Fibroblast of lung (primary cell): ENCODE measurements at regions not wholly inside any gene's neighbourhood (a gene's known extent, or its start where the extent isn't known, plus 50 kb on each side); places are given as distances from the start of the nearest gene placed in this dataset.

Experiments
- DNase-seq, 2 donors: peaks; one replicate each; pipeline versions ENCODE4 v3.0.0 to v3.0.0-alpha.2; 2010; ENCODE audit warnings: low read depth in 2 of 2
- H2AFZ ChIP-seq: 2 replicates; pipeline ENCODE4 v1.5.1; 2012; ENCODE audit warnings: low read length, control low read depth, inconsistent platforms
- H3K27ac ChIP-seq: 2 replicates; pipeline ENCODE4 v1.5.1; 2011; ENCODE audit warnings: low read length, control low read depth; ENCODE audit not compliant: insufficient read depth
- H3K27me3 ChIP-seq: 2 replicates; pipeline ENCODE4 v1.5.1; 2011; ENCODE audit warnings: mild to moderate bottlenecking, low read length; ENCODE audit not compliant: control insufficient read depth, insufficient read depth
- H3K36me3 ChIP-seq: 2 replicates; pipeline ENCODE4 v1.5.1; 2011; ENCODE audit warnings: low read length; ENCODE audit not compliant: control insufficient read depth, insufficient read depth
- H3K4me1 ChIP-seq: 2 replicates; pipeline ENCODE4 v1.5.1; 2011; ENCODE audit warnings: low read length; ENCODE audit not compliant: control insufficient read depth, insufficient read depth; ENCODE audit errors: extremely low read depth
- H3K4me2 ChIP-seq: 2 replicates; pipeline ENCODE4 v1.5.1; 2011; ENCODE audit warnings: low read length, control low read depth; ENCODE audit not compliant: insufficient read depth; ENCODE audit errors: extremely low read depth
- H3K4me3 ChIP-seq, 4 experiments: fragments of 200-600 bp in 1 of 4; sonication (generic) in 1 of 4; replicated peaks in 1 of 4; 2 replicates each; pipeline ENCODE4 v1.5.1; 2011 to 2016; ENCODE audit warnings: low read length in 4 of 4, low read depth in 3 of 4, mild to moderate bottlenecking in 3 of 4, control low read depth in 2 of 4, inconsistent platforms in 1 of 4, mixed read lengths in 1 of 4; ENCODE audit not compliant: insufficient read depth in 1 of 4; ENCODE audit errors: control extremely low read depth in 1 of 4
- H3K79me2 ChIP-seq: 2 replicates; pipeline ENCODE4 v1.5.1; 2012; ENCODE audit warnings: mild to moderate bottlenecking, low read length, inconsistent platforms; ENCODE audit not compliant: control insufficient read depth, insufficient read depth
- H3K9ac ChIP-seq: 2 replicates; pipeline ENCODE4 v1.5.1; 2011; ENCODE audit warnings: mild to moderate bottlenecking, low read length, control low read depth; ENCODE audit not compliant: insufficient read depth
- H3K9me3 ChIP-seq: 2 replicates; pipeline ENCODE4 v1.5.1; 2012; ENCODE audit warnings: low read depth, low read length; ENCODE audit not compliant: control insufficient read depth, insufficient read depth
- H4K20me1 ChIP-seq: 2 replicates; pipeline ENCODE4 v1.5.1; 2011; ENCODE audit warnings: low read length; ENCODE audit not compliant: control insufficient read depth, insufficient read depth; ENCODE audit errors: extremely low read depth
- CTCF ChIP-seq, 2 donors: IDR thresholded peaks in 1 of 2; conservative IDR thresholded peaks in 1 of 2; 1 replicate in 1 of 2; 2 replicates in 1 of 2; pipeline ENCODE4 v1.5.1; 2011 to 2012; ENCODE audit warnings: low read length in 2 of 2, control low read depth in 1 of 2, inconsistent platforms in 1 of 2, low read depth in 1 of 2, mild to moderate bottlenecking in 1 of 2
- EZH2 ChIP-seq: IDR thresholded peaks from 2 replicates; pipeline ENCODE4 v1.5.1; 2012; ENCODE audit warnings: low read length, control low read depth, mild to moderate bottlenecking; ENCODE audit errors: missing control alignments

GRCh38 chr1:229196404-229197264, 74.3 kb upstream of the RAB4A start:
- H3K4me2 ChIP-seq: no peak overlapping the region
- TF ChIP-seq CTCF (conservative IDR thresholded peaks at IDR 0.05 in 1 of 2, IDR thresholded peaks at IDR 0.05 in 1 of 2; ENCODE audit: low read depth in 1 of 2, low read length in 2 of 2) (no peak), EZH2 (no peak)
- no peak overlapping the region for H3K9ac ChIP-seq
- H2AFZ ChIP-seq: no peak overlapping the region
- H3K4me1 ChIP-seq: no peaks in the 10 kb centered on the region
- no peak overlapping the region for H3K27ac ChIP-seq
- no peaks in the 10 kb centered on the region for H3K36me3 ChIP-seq
- no peaks in the 10 kb centered on the region for H3K27me3 ChIP-seq
- H3K9me3 ChIP-seq: no peaks in the 10 kb centered on the region
- no peaks in the 10 kb centered on the region for H4K20me1 ChIP-seq
- H3K4me3 ChIP-seq: no peak overlapping the region
- no peaks in the 10 kb centered on the region for H3K79me2 ChIP-seq
- DNase-seq: no peak

DNA sequence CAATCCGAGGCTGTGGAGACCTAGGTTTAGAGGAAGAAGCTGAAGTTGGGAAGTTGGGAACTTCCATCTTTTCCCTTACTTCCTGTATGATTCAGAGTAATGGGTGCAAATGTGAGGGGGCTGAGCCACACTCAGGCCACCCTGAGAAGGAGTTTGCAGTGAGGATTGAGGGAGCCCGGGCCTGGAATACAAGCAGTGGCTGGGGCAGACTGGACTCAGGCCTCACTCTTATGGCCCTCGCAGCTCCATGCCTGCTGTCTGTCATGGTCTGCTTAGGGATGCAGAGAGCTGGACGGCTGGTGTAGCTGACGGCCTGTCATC, 73.7 kb upstream of the RAB4A start:
- no peak overlapping the region for H3K27ac ChIP-seq
- no peak overlapping the region for H2AFZ ChIP-seq
- no peaks in the 10 kb centered on the region for H4K20me1 ChIP-seq
- TF ChIP-seq CTCF (conservative IDR thresholded peaks at IDR 0.05 in 1 of 2, IDR thresholded peaks at IDR 0.05 in 1 of 2; ENCODE audit: low read depth in 1 of 2, low read length in 2 of 2) (no peak), EZH2 (no peak)
- no peak overlapping the region for H3K9ac ChIP-seq
- no peaks in the 10 kb centered on the region for H3K9me3 ChIP-seq
- no peaks in the 10 kb centered on the region for H3K79me2 ChIP-seq
- no peak overlapping the region for H3K4me2 ChIP-seq
- no peak overlapping the region for H3K4me3 ChIP-seq
- no peaks in the 10 kb centered on the region for H3K27me3 ChIP-seq
- H3K4me1 ChIP-seq: no peaks in the 10 kb centered on the region
- no peak for DNase-seq
- no peaks in the 10 kb centered on the region for H3K36me3 ChIP-seq

- DNase-seq: peak in 1 of 2 donors; percentile 40
- H3K27me3 ChIP-seq: no peaks in the 10 kb centered on the region
- H3K36me3 ChIP-seq: no peaks in the 10 kb centered on the region
- H4K20me1 ChIP-seq: no peaks in the 10 kb centered on the region
- peak overlapping the region; percentile 23 for H2AFZ ChIP-seq
- H3K4me3 ChIP-seq: no peak overlapping the region
- TF ChIP-seq CTCF (conservative IDR thresholded peaks at IDR 0.05 in 1 of 2, IDR thresholded peaks at IDR 0.05 in 1 of 2; ENCODE audit: low read depth in 1 of 2, low read length in 2 of 2) (no peak), EZH2 (no peak)
- H3K9ac ChIP-seq: no peak overlapping the region
- no peak overlapping the region for H3K4me2 ChIP-seq
- no peaks in the 10 kb centered on the region for H3K4me1 ChIP-seq
- H3K27ac ChIP-seq: no peak overlapping the region
- H3K9me3 ChIP-seq: no peaks in the 10 kb centered on the region
- no peaks in the 10 kb centered on the region for H3K79me2 ChIP-seq
Observed at GRCh38 chr1:229199261-229200243, 71.4 kb upstream of the RAB4A start.
